Pancreas (tissue), 10 donors: ENCODE measurements at regions not wholly inside any gene's neighbourhood (a gene's known extent, or its start where the extent isn't known, plus 50 kb on each side); places are given as distances from the start of the nearest gene placed in this dataset.

Experiments
- ATAC-seq, 4 donors: fragments of 200-7000 bp; cut with Tn5 transposase; one replicate each; pipeline versions ENCODE4 v1.8.0 to v1.9.1; 2020; ENCODE audit warnings: mild to moderate bottlenecking in 4 of 4, moderate library complexity in 4 of 4
- DNase-seq, 6 donors: peaks; one replicate each; pipeline ENCODE4 v3.0.0-alpha.2; 2020
- FAIRE-seq: peaks from 2 replicates; lab custom pipeline; 2012; peaks lifted over from hg19 to GRCh38; lab: Jason Lieb, UNC
- H3K27ac ChIP-seq, 4 donors: fragments of 200-600 bp; sonication (generic); 1 replicate in 3 of 4; 2 replicates in 1 of 4; pipeline versions ENCODE4 v1.5.0 to v1.8.0; 2020
- H3K27me3 ChIP-seq, 4 donors: fragments of 200-600 bp; one replicate each; pipeline ENCODE4 v1.8.0; 2021
- H3K36me3 ChIP-seq, 3 donors: fragments of 200-600 bp; sonication (generic) in 1 of 3; one replicate each; pipeline versions ENCODE4 v1.5.0 to v1.8.0; 2020 to 2021
- H3K4me1 ChIP-seq, 3 donors: fragments of 200-600 bp; one replicate each; pipeline ENCODE4 v1.8.0; 2021
- H3K4me3 ChIP-seq, 4 donors: fragments of 200-600 bp; sonication (generic) in 2 of 4; one replicate each; pipeline versions ENCODE4 v1.5.0 to v1.8.0; 2020 to 2021
- H3K9me3 ChIP-seq, 4 donors: fragments of 200-600 bp; one replicate each; pipeline ENCODE4 v1.8.0; 2021
- WGBS, 2 donors: extraction: QIAGEN DNeasy Blood & Tissue Kit; methylation state at CpG; one replicate each; pipeline ENCODE4 v1.1.7; 2013; 5-methylcytosine and 5-hydroxymethylcytosine counted together
- intact Hi-C, 3 donors: fragments of 100-400 bp; cut with DNase I; formaldehyde crosslinking; loops; one replicate each; pipeline versions ENCODE4 v1.11.1 to v1.14.2; 2022
- TF ChIP-seq, protein P1 (sequence below), 4 donors: fragments of 200-600 bp; sonication (generic) in 3 of 4; IDR thresholded peaks; one replicate each; pipeline versions ENCODE4 v1.5.0 to v1.8.0; 2021; ENCODE audit warnings: antibody characterized with exemption in 4 of 4
- donor health status: healthy with polysubstance abuse.
- donor health status: DM: no; HTN: no; CAD: no; lungs with moderate emphysema.
- donor health status: DM: no; HTN: no; CAD: no.
- donor health status: control.
- donor health status: control.
- donor health status: Bipolar disorder and iron deficiency.
- donor health status: DM: yes; HTN: yes; CAD: no.
- donor health status: DM: no; HTN: no; CAD: no.
- donor health status: DM: no; HTN: no; CAD: no.
- donor health status: DM: yes; HTN: yes; CAD: no.

DNA sequence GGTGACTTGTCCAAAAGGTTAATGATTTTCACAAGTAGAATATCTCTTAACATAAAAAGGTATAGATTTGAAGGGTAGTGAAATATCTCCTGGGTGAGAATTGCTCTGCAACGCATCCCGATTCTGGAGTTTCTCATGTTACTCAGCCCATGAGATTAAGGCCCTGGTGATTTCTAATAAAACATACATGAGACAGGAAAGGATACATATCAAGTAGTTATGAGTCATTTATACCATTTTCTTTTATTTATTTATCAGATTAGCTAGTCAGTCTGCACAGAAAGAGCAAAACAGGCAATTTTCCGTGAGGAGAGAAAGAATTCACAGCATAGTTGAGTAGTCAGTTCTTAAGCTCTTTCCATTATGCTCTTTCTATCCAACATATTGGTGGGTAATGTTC is 535.6 kb upstream of the ATP2B1 start:
- WGBS, 2 donors, result 83 to 86% methylated on average over 3 of the region's 3 CpGs
- FAIRE-seq, result no peak
- intact Hi-C loops, result no loop called here

DNA sequence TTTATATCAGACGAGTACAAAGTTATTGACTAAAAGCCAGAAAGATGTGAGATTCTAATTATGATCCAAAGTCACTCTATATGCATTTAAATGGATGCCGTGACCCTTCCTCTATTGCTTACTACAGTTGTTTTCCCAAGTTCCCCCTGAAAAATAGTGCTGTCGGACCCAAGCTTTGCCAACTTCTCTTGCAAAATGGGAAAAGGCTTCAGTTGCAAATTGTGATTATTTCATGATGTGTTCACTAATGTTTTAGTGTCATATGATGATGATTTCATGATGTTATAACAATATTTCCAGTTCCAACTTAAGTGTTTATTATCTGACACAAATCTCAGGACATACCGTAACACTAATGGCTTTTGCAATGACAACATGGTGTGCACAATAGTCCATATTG is 534.6 kb upstream of the ATP2B1 start:
- WGBS, 2 donors, result 68 to 72% methylated on average over 4 of the region's 4 CpGs
- Histone ChIP-seq H3K36me3 (no peaks in the 10 kb centered on the region), H3K9me3 (no peaks in the 10 kb centered on the region), H3K4me1 (no peaks in the 10 kb centered on the region), H3K27me3 (no peaks in the 10 kb centered on the region), H3K27ac (no peak overlapping the region), H3K4me3 (no peak overlapping the region)
- TF ChIP-seq, protein P1, sequence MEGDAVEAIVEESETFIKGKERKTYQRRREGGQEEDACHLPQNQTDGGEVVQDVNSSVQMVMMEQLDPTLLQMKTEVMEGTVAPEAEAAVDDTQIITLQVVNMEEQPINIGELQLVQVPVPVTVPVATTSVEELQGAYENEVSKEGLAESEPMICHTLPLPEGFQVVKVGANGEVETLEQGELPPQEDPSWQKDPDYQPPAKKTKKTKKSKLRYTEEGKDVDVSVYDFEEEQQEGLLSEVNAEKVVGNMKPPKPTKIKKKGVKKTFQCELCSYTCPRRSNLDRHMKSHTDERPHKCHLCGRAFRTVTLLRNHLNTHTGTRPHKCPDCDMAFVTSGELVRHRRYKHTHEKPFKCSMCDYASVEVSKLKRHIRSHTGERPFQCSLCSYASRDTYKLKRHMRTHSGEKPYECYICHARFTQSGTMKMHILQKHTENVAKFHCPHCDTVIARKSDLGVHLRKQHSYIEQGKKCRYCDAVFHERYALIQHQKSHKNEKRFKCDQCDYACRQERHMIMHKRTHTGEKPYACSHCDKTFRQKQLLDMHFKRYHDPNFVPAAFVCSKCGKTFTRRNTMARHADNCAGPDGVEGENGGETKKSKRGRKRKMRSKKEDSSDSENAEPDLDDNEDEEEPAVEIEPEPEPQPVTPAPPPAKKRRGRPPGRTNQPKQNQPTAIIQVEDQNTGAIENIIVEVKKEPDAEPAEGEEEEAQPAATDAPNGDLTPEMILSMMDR (IDR thresholded peaks at IDR 0.05), result no peak
- FAIRE-seq, result no peak
- DNase-seq, result no peak
- intact Hi-C loops, result no loop called here
- no peak for ATAC-seq

More for the DNA sequence above, 535.6 kb upstream of the ATP2B1 start:
- Histone ChIP-seq H3K36me3 (no peaks in the 10 kb centered on the region), H3K27me3 (no peaks in the 10 kb centered on the region), H3K4me3 (no peak overlapping the region), H3K4me1 (no peaks in the 10 kb centered on the region), H3K27ac (no peak overlapping the region), H3K9me3 (no peaks in the 10 kb centered on the region)
- ATAC-seq (no peak), DNase-seq (no peak)
- TF ChIP-seq, protein P1 (IDR thresholded peaks at IDR 0.05), result no peak

DNA sequence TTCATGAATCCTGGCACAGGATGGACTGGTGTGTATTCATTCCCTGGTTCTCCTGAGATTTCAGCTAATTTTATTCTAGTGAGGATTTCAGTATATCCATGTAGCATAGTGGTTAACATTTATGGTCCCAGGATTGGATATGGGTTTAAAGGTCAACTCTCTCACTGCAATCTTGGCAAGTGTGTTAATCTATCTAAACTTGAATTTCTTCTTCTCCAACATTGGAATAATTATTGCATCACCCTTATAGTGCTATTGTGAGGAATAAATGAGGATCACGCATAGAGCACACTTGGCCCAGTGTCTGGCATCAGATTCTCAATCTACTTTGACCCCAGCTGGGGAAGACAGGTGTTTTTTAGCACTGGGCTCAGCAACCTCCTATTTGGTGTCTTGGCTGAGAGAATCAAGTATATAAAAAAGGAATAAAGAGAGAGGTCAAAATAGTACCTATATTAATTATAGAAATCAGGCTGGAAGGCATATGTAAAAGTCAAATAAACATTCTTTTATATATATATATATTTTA is 531.2 kb upstream of the ATP2B1 start:
- WGBS, 2 donors, result 54 to 76% methylated on average over 1 of the region's 1 CpG
- DNase-seq, result no peak
- no peaks in the 10 kb centered on the region for H3K36me3 ChIP-seq
- no peaks in the 10 kb centered on the region for H3K9me3 ChIP-seq
- TF ChIP-seq, protein P1 (IDR thresholded peaks at IDR 0.05), result no peak
- no peak for ATAC-seq
- intact Hi-C loops, result no loop called here
- no peak for FAIRE-seq
- H3K4me1 ChIP-seq, result no peaks in the 10 kb centered on the region
- no peaks in the 10 kb centered on the region for H3K27me3 ChIP-seq
- H3K4me3 ChIP-seq, result no peak overlapping the region
- no peak overlapping the region for H3K27ac ChIP-seq

DNA sequence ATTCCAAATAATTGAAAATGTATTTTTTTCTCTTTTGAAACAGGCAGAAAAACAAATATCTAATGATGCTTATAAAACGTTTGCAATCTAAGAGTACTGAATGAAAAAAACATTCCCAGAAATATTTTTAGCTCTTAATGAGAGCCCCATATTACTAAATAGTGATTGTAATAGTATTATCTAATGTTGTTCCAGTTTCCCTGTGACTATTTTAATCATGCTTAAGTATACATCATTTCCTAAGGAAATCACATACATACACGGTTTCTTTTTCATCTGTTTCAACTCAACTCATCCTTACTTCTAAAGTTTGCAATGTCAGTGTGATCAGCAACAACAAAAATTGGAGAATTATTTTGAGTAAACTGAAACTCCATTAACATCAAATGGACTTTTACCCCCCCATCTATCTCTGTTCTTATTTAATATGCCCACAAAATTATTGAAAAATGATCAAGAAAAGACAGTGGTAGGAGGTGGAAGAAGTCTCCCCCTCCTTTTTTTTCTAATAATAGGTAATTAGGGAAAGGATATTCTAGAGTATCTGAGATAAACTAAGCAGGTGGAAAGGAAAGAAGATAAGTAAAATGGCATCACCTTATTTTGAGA is 530.1 kb upstream of the ATP2B1 start:
- DNase-seq (no peak), ATAC-seq (no peak), FAIRE-seq (no peak)
- no peaks in the 10 kb centered on the region for H3K36me3 ChIP-seq
- no peak overlapping the region for H3K4me3 ChIP-seq
- WGBS, 2 donors, result 39 to 40% methylated on average over 2 of the region's 2 CpGs
- TF ChIP-seq, protein P1 (IDR thresholded peaks at IDR 0.05), result no peak
- intact Hi-C loops, result no loop called here
- no peaks in the 10 kb centered on the region for H3K9me3 ChIP-seq
- H3K27ac ChIP-seq, result no peak overlapping the region
- H3K4me1 ChIP-seq, result no peaks in the 10 kb centered on the region
- no peaks in the 10 kb centered on the region for H3K27me3 ChIP-seq

DNA sequence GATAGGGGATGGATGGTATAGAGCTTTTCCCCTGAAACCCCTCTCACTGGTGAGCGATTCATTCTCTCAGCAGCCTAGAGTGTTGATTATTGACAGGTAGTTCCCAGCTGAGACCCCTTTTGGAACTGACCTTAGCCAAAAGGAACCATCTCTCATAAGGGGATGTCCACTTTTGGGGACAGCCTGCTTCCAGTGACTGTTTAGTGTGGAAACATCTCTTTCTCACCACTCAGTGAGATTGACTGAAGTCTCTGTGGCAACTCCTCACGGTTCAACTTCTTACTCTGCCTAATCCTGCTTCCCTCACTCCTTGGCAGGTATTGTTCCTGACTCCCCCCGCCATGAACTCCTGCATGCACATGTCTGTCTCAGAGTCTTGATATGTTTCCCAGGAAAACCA is 529.2 kb upstream of the ATP2B1 start:
- DNase-seq (no peak), ATAC-seq (no peak), FAIRE-seq (no peak)
- H3K9me3 ChIP-seq, result no peaks in the 10 kb centered on the region
- H3K4me1 ChIP-seq, result no peaks in the 10 kb centered on the region
- H3K4me3 ChIP-seq, result no peak overlapping the region
- WGBS, 2 donors, result 76 to 77% methylated on average over 3 of the region's 3 CpGs
- intact Hi-C loops, result no loop called here
- H3K27me3 ChIP-seq, result no peaks in the 10 kb centered on the region
- H3K36me3 ChIP-seq, result no peaks in the 10 kb centered on the region
- H3K27ac ChIP-seq, result no peak overlapping the region
- TF ChIP-seq, protein P1 (IDR thresholded peaks at IDR 0.05), result no peak
